HG03097 (cell line): ENCODE measurements at regions not wholly inside any gene's neighbourhood (a gene's known extent, or its start where the extent isn't known, plus 50 kb on each side); places are given as distances from the start of the nearest gene placed in this dataset.
"Not testable (repeated sequence)": the region's sequence is repeated elsewhere in the genome, so short reads cannot be mapped to it uniquely, and the experiment has no call there.

Experiments
- ATAC-seq: cut with Tn5 transposase; IDR thresholded peaks from one replicate; pipeline ENCODE4 v1.9.1; 2021; ENCODE audit not compliant: unreplicated experiment, low FRiP score

- no peak for ATAC-seq
Measured at GRCh38 chr2:23015651-23016200, 369.3 kb upstream of the KLHL29 start.

DNA sequence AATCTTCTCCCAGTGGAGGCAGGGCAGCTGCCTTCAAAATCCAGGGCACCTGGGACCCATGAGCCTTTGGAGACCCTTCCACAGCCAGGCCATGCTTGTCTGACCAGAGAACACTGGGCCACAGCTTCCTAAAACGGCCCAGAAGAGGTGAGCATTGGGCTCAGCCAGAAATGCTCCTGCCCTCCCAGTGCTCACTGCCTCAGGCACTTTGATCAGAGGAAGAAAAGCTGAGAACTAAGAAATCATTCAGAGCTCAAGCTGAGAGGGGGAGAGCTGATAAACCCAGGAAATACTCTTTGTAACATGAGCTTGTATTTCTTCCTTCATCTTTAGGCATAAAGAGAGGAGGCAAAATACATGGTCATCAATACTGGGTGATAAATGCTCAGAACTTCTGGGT is 365.5 kb upstream of the KLHL29 start:
- no peak for ATAC-seq

DNA sequence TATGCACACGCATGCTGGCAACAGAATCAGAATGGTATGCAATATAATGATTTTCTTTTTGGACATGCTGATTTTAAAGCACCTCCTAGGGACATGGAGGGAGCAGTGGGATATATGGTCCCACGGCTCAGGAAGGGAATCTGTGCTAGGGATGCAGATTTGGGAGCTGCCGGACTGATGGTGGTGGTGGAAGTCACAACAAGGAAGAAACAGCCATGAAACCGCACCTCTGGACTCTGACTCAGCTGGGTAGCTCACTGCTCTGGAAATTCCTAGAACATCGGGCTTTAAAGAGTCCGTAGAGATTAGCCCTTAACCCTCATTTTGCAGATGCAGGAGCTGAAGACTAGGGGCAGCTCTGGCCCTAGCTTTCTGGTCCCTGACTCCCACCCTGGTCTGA is 364.3 kb upstream of the KLHL29 start:
- ATAC-seq: no peak

- no peak for ATAC-seq
Measured at GRCh38 chr2:23021311-23022120, 363.5 kb upstream of the KLHL29 start.

DNA sequence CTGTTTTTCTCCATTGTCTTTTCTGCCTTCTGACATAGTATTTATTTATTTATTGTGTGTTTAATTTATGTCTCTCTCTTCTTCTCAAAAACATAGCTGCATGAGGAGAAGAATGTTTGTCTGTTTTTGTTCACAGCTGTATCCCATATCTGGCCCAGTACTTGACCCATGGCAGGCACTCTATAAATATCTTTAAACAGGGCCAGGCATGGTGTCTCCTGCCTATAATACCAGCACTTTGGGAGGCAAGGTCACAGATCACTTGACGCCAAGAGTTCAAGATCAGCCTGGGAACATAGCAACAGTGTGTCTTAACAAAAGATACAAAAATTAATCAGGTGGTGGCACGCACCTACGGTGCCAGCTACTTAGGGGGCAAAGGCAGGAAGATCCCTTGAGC is 361.3 kb upstream of the KLHL29 start:
- ATAC-seq: no peak

GRCh38 chr2:23026671-23027070 is 358.3 kb upstream of the KLHL29 start:
- ATAC-seq: no peak

DNA sequence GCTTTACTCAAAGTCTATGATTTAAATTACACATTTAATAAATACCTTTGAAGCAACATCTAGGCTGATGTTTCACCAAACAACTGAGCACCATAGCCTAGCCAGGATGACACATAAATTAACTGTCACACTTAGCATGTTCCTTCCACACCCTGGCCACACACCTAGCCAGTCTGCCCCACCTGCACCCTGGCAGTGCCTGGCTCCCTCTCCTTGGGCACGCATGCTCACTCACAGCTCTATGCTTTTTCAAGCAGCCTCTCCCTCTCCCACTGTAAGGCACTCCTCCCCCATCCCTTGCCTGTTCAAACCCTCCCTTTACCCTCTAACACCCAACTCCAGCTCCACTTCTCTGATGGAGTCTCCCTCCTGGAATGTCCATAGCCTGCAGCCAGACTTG is 357.6 kb upstream of the KLHL29 start:
- no peak for ATAC-seq

DNA sequence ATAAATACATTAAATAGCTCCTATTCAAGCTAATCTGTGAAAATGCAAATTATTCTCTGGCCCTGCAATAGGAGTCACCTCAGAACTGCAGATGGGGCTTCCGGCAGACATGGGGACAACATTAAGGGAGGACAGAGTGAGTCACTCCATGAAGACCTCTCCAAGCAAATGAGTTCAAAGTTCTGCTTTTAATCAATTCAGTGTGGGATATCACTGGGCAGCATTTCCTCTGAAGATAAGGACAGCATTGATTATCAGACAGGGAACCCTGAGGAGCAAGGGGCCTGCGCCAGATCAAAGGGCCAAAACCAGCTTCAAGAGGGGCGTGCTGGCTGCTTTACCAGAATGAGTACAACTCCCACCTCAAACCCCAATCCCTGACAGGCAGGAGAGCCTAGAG is 356.9 kb upstream of the KLHL29 start:
- ATAC-seq: no peak

DNA sequence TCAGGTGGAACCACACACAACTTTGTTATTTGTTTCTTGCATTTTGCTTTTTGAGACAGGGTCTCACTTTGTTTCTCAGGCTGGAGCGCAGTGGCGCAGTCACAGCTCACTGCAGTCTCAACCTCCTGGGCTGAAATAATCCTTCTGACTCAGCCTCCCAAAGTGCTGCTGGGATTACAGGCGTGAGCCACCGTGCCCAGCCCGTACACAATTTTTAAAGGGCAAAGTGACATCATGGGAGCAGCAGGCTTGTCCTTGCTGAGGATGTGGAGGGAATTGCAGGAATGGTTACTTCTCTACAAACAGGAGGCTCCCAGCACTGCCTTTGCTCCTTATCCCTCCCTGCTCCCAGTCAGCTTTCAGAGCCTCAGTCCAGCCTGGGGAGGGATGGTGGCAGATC is 355.9 kb upstream of the KLHL29 start:
- no peak for ATAC-seq

DNA sequence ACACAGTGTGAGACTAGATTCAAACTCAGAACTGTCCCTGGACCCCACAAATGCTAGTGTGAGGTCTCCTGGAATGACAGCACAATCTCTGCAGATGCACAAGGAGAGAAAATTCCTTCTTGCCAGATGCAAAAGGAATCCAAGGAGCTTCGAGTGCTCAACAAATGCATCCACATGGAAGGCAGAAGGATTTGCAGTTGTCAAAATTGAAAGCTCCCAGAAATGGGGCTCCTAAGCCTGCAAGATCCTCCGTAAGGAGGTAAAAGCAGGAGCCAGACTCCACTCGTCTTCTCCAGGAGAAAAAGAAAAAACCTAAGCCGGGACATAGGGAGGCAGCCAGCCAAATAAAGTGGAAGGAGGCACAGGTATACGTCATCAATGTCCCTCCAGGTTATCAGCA is 355.0 kb upstream of the KLHL29 start:
- ATAC-seq: no peak

GRCh38 chr2:23034996-23035395 is 350.0 kb upstream of the KLHL29 start:
- ATAC-seq: no peak

DNA sequence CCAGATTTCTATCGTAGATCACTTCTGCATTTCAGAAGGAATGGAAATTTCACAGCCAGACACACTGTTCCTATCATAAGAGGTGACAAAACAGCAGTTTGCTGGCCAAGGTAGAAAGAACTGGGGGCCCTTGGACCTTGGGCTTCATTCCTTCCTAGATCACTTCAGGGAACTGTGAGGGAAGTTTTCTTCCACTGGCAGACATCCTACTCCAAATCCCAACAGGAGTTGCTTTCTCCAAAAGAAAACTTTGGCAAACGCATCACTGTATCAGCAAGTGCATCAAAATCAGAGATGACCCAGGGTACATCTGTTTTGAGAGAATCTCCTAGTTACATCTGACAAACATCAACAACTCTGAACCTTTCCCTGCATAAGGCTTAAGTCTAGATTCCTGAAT is 348.4 kb upstream of the KLHL29 start:
- no peak for ATAC-seq

DNA sequence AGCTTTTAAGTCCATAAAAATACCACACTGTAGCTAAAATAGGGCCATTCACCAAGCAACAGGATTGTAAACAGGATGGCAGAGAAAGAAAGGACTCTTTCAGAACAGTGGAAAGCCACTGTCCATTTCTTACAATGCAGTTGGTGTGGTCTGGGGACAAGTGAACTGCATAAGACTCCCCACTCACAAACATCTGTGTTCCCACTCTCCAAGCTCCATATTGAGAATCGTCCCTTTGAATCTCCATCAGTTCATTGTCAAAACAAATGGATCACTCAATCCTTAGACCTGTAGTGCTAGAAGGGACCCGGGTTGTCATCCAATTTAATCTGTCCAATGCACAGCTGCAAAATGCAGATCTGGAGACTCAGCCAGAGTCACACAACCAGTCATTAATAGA is 347.4 kb upstream of the KLHL29 start:
- no peak for ATAC-seq

DNA sequence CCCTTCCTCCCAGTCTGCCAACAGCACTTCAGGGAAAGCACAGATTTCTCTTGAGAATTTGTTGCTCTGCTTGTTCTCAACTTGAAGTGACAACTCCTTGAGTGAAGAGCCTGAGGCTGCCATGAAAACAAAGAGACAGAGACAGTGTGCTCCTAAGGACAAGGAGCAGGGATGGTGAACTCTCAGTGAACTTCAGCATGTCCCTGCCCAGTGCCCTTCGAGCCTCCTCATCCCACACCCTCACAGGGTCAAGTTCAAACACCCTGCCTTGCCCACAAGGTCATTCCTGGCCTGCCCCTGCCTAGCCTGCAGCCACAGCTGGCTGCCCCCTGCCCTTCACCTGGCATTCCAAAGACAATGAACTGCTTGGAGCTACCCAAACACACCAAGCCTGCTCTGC is 343.5 kb upstream of the KLHL29 start:
- ATAC-seq: no peak

GRCh38 chr2:23042216-23042906 is 342.6 kb upstream of the KLHL29 start:
- no peak for ATAC-seq

DNA sequence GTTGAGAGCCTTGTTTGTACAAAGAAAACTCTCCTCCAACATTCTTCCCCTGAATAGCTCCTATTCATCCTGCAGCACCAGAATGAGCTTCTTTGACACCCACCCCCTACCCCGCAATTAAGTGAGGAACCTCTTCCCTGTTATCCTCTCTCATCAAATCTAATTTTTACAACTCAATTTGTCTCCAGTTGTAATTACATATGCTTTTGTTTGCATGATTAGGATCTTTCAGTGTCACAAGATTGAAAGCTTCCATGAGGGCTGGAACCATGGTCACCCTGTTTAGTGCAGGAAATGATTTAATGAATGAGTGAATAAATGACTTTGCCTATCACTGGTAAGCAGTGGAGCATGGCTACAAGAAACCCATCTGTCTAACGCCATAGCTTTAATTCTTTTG is 334.6 kb upstream of the KLHL29 start:
- ATAC-seq: no peak

DNA sequence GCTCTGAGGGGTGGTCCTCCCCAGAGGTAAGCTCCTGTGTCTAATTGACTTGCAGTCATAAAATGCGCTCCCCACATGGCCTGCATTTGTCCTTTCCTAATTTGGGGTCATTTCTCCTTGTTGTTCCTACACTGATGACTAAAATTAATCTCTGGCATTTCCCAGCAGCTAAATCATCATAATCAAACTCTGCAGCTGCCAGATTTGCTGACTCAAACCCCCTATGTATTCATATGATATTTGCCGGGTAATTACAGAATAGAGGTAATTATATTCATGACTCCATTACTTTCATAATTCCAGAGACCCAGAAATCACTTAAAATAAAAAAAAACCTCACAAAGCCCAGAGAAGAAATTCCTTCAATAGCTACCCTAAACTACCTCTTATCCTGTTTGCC is 331.4 kb upstream of the KLHL29 start:
- no peak for ATAC-seq

DNA sequence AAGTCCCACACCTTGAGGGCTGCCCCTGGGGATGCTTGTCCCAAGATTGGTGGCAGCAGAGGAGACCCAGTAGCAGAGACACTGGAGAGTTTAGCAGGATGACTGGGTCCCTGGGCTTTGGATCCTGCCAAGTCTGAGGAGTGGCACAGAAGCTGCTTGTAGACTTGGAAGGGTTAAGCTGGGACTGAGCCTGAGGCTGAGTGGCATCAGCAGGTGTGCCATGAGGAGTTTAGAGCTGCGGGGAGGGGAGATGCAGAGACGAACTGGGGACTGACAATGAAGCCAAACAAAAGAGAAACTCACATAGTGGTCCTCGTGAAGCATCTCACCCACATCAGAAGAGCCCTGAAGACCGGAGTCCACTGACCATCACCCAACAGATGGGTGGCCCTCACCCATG is 329.7 kb upstream of the KLHL29 start:
- ATAC-seq: no peak

- ATAC-seq: not testable (repeated sequence)
Measured at GRCh38 chr2:23056846-23057245, 328.1 kb upstream of the KLHL29 start.

GRCh38 chr2:23058435-23058834 is 326.5 kb upstream of the KLHL29 start:
- no peak for ATAC-seq

DNA sequence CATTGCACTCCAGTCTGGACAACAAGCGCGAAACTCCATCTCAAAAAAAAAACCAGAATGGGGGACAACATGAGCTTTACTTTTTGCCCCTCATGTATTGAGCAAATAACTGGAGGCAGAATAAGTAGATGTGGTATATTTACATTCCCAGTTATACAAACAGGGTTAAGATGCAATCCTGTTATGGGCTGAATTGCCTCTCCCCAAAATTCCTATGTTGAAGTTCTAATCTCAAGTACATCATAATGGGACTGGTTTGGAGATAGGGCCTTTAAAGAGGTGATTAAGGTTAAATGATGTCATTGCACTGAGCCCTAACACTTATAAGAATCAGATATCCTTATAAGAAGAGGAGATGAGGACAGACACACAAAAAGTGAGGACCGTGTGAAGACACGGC is 319.8 kb upstream of the KLHL29 start:
- no peak for ATAC-seq

GRCh38 chr2:23065936-23066335 is 319.0 kb upstream of the KLHL29 start:
- ATAC-seq: no peak
